DMS53 treated with DMSO at 0.1 percent for 48 hours (cell line): ENCODE measurements at regions not wholly inside any gene's neighbourhood (a gene's known extent, or its start where the extent isn't known, plus 50 kb on each side); places are given as distances from the start of the nearest gene placed in this dataset.
A peak's percentile ranks its signal among the peaks of the same experiment; 100 is the strongest.

Source experiments
- DNase-seq: peaks from one replicate; lab custom pipeline; 2025; ENCODE audit not compliant: unreplicated experiment; lab: John Stamatoyannopoulos, UW

GRCh38 chr14:26765768-26766520, 168.1 kb upstream of the NOVA1 start:
- peak; percentile 9 for DNase-seq

GRCh38 chr14:26766726-26767125, 168.9 kb upstream of the NOVA1 start:
- DNase-seq, result no peak

- peak; percentile 3 for DNase-seq
Observed at GRCh38 chr14:26773906-26774593, 176.2 kb upstream of the NOVA1 start.

- peak; percentile 46 for DNase-seq
Observed at GRCh38 chr14:26775765-26776563, 178.1 kb upstream of the NOVA1 start.

- DNase-seq, result no peak
Observed at GRCh38 chr14:26791117-26791806, 193.4 kb upstream of the NOVA1 start.

GRCh38 chr14:26794731-26795130, 196.9 kb upstream of the NOVA1 start:
- DNase-seq, result no peak

GRCh38 chr14:26808407-26808806, 210.6 kb upstream of the NOVA1 start:
- DNase-seq, result no peak

- no peak for DNase-seq
Observed at GRCh38 chr14:26810631-26811030, 212.8 kb upstream of the NOVA1 start.

- no peak for DNase-seq
Observed at GRCh38 chr14:26811756-26812305, 214.0 kb upstream of the NOVA1 start.

- no peak for DNase-seq
Observed at GRCh38 chr14:26820138-26820537, 222.3 kb upstream of the NOVA1 start.

- no peak for DNase-seq
Observed at GRCh38 chr14:26820572-26820971, 222.7 kb upstream of the NOVA1 start.

- DNase-seq, result no peak
Observed at GRCh38 chr14:26828741-26829140, 230.9 kb upstream of the NOVA1 start.

GRCh38 chr14:26833621-26834176, 235.9 kb upstream of the NOVA1 start:
- DNase-seq, result no peak

GRCh38 chr14:26835979-26836570, 238.2 kb upstream of the NOVA1 start:
- no peak for DNase-seq

- DNase-seq, result no peak
Observed at GRCh38 chr14:26839481-26839880, 241.6 kb upstream of the NOVA1 start.

GRCh38 chr14:26841326-26841725, 243.5 kb upstream of the NOVA1 start:
- DNase-seq, result no peak

- peak; percentile 59 for DNase-seq
Observed at GRCh38 chr14:26841920-26842741, 244.3 kb upstream of the NOVA1 start.

- DNase-seq, result no peak
Observed at GRCh38 chr14:26845151-26845818, 247.5 kb upstream of the NOVA1 start.

- no peak for DNase-seq
Observed at GRCh38 chr14:26846388-26846787, 248.6 kb upstream of the NOVA1 start.
